HTR-8/SVneo (cell line): ENCODE measurements at regions not wholly inside any gene's neighbourhood (a gene's known extent, or its start where the extent isn't known, plus 50 kb on each side); places are given as distances from the start of the nearest gene placed in this dataset.

Experiments
- DNase-seq: peaks from one replicate; pipeline ENCODE4 v3.0.0; 2011; ENCODE audit warnings: low spot score, mixed read lengths; ENCODE audit not compliant: insufficient read length
- FAIRE-seq: peaks from 2 replicates; lab custom pipeline; 2011; peaks lifted over from hg19 to GRCh38; lab: Jason Lieb, UNC

DNA sequence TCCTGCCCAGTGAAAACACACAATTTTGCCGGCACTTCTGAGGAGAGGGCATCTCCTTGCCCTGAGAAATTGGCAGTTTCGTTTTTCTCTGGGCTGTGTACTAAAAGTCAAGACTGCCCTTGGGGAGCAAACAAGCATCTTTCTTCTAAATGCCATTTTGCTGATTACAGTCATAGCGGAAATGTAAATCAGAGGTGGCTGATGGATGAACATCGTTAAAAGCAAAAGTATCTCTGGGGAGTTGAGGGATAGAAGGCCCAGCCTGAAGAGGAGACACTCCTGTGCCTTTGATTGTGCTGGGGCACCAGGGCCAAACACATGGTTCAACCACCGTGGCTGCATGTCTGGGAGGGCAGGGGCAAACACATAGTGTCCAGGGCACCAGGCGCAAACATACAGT, 49.8 kb downstream of the ABCC12 start:
- FAIRE-seq: no peak
- DNase-seq: no peak

DNA sequence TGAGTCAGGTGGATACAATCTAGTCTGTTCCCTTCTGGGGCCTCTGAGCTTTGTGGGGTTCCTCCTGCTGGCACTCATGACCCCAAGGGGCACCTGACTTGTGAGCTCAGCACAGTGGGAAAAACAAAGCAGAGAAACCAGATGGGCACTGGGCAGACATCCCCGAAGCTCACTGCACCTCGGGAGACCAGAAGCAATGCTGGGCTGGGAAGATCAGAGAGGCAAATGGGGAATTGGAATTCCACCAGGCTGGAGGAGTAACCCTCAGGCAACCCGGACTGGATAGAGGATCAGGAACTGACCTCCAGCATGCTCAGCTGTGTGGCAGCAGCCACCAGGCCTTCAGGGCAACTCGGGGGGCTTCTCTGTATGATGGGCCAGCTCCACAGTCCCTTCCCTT, 50.3 kb downstream of the ABCC12 start:
- DNase-seq: no peak
- no peak for FAIRE-seq

- no peak for DNase-seq
- FAIRE-seq: no peak
These were observed 52.2 kb downstream of the ABCC12 start for GRCh38 chr16:48103591-48103990.

GRCh38 chr16:48102083-48103008, 53.4 kb downstream of the ABCC12 start:
- FAIRE-seq (no peak), DNase-seq (no peak)

GRCh38 chr16:48101069-48101674, 54.6 kb downstream of the ABCC12 start:
- DNase-seq (no peak), FAIRE-seq (no peak)

- DNase-seq (no peak), FAIRE-seq (no peak)
These were observed 56.3 kb downstream of the ABCC12 start for GRCh38 chr16:48099455-48099854.

GRCh38 chr16:48098472-48098871, 57.3 kb downstream of the ABCC12 start:
- FAIRE-seq: no peak
- DNase-seq: no peak

DNA sequence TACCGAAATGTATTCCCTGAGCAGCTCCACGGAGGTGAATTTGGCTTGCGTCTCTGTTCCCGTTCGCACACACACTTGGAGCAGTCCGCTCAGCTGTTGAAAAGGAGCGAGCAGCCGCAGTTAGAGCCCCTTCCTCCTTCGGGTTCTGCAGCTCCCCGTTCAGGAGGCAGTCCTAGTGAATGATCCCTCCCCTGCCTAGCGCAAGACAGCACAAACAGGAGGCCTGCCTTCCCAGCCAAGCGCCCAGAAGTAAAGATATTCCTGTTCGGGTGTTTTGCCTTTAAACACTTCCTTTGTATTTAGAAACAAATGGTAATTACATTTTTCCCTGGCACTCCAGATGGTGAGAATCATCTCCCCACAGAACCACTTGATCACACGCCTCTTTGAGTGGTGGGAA, 64.7 kb downstream of the ABCC12 start:
- FAIRE-seq (no peak), DNase-seq (no peak)

DNA sequence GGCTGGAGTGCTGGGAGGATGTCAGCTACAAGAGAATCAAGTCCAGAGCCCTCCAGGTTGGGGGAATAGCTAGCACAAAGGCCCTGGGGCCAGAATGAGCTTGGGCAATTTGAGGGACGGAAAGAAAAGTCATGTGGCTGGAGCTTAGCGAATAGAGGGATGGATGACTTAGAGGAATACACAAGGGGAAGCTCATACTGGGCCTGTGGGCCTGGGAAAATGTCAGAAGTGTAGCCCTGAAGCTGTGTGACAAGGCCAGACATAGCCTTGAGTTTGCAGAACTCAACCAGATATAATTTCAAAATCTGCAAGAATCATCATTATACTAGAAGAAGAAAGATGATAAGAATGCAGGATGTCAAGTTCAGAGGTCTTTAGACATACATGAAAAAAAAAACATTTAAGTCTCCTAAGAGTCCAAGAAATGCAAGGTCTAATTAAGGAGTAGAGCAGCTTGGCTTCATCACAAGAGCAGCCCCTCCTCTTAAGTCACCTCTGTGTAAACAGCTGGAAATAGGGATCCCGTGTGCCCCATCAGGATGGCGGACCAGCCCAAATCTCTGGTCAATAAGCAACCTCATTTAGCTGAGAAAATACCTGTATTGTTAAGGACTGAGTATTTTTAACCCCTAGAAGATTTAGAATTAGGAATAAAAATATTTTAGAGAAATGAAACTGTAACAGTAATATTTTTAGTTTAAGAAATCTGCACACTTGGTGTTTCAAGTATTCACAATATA, 66.6 kb downstream of the ABCC12 start:
- DNase-seq (no peak), FAIRE-seq (no peak)

GRCh38 chr16:48087639-48088038, 68.2 kb downstream of the ABCC12 start:
- FAIRE-seq: no peak

DNA sequence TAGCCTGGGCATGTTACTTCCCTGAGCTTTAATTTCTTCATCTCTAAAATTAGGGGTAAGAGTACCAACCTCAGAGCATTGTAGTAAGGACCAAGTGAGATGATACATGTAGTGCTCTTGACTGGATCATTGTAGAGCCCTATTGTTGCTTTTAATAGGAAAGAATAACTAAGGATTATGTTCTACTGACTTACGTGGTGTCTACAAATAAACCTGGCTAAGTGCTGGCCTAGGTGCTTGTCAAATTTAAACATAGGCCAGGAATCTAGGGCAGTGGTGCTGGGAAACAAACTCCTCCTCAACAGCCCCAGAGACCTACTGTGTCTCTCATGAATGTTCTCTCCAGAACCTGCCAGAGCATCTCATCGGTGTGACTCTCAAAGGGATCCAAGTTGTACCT, 69.4 kb downstream of the ABCC12 start:
- DNase-seq (no peak), FAIRE-seq (no peak)

More at GRCh38 chr16:48087639-48088038, 68.2 kb downstream of the ABCC12 start:
- DNase-seq: no peak

DNA sequence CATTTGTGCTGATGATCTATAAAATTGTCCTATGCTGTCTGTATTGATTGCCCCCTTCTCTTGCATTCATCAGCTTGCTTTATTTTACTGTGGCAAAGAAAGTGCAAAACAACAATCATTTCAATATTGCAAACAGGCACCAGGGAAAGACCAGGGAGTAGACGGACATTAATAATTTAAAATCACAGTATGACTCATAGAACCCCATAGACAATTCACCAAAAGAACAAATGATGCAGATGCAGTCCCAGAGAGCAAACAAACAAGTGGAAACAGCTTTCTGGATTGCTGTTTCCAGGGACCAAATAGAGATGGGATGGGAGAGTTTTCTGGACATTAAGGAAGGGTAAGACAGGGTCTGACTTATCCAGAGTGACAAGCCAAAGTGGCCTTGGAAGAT, 70.1 kb downstream of the ABCC12 start:
- no peak for FAIRE-seq

DNA sequence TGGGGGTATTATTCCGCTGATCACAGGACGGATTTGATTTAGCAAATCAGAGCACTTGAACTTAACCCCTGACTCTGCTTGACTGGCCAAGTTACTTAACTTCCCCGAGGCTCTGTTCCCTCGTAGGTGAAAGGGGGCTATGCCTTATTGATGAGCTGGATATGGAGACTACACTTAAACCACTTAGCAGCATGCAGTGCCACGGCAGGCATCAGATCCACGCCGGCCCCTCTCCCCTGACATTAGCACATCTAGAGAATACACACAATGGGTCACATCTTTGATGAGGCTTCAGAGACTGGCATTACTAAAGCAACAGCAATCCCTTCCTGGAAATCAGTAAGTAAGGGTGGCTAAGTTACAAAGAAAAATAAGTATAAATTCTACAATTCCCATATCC, 71.0 kb downstream of the ABCC12 start:
- no peak for FAIRE-seq
- DNase-seq: no peak

More for the DNA sequence above, 70.1 kb downstream of the ABCC12 start:
- DNase-seq: no peak

- no peak for DNase-seq
- no peak for FAIRE-seq
These were observed 73.3 kb downstream of the ABCC12 start for GRCh38 chr16:48082516-48082915.

DNA sequence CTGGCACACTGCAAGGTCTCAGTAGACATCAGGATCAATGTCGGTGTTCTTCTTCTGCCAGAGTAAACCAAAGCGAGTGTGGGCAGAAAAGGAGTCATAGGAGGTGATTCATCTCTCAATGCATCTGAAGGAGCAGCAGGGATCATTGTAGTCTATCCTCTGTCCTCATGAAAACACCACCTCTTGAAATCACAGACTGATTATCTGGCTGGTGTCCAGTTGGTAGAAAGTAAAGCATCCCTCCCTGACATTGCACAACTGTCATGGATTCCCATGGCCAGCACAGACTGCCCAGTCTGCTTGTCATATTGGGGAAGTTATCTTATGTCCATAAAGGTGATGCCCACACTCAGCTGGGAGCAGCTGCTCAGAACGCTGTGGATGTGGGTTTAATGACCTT, 74.1 kb downstream of the ABCC12 start:
- peak; percentile 28 for DNase-seq
- FAIRE-seq: no peak

GRCh38 chr16:48076455-48077012, 79.3 kb downstream of the ABCC12 start:
- no peak for FAIRE-seq
- DNase-seq: no peak

GRCh38 chr16:48075398-48075797, 80.4 kb downstream of the ABCC12 start:
- no peak for DNase-seq
- FAIRE-seq: no peak

DNA sequence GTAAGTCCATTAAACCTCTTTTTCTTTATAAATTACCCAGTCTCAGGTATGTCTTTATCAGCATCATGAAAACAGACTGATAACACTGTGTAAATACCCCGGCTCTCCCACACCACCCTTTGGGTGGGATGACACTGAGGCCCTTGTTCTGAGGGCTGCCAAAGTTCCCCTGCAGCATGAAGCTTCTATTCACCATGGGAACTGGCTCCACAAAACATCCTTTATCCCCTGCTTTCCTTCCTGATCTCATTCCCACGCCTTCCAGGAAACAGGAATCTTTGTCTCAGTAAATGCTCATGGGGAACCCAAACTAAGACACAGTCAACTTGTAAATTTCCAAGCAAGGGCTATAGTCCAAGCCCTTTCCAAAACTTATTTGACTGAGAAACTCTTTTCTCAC, 88.4 kb downstream of the ABCC12 start:
- DNase-seq: no peak

GRCh38 chr16:48064971-48065370, 90.8 kb downstream of the ABCC12 start:
- FAIRE-seq (no peak), DNase-seq (no peak)

More for the DNA sequence above, 88.4 kb downstream of the ABCC12 start:
- FAIRE-seq: no peak

GRCh38 chr16:48062681-48063080, 93.1 kb downstream of the ABCC12 start:
- DNase-seq (no peak), FAIRE-seq (no peak)

GRCh38 chr16:48059936-48060335, 95.9 kb downstream of the ABCC12 start:
- DNase-seq (no peak), FAIRE-seq (no peak)
